ENCODE measurements at regions not wholly inside any gene's neighbourhood (a gene's known extent, or its start where the extent isn't known, plus 50 kb on each side); places are given as distances from the start of the nearest gene placed in this dataset.

GRCh38 chr12:97167598-97167997 lies 260.5 kb downstream of the NEDD1 start (continued):
- TF ChIP-seq TSHZ2 (CRISPR knock-in tag; IDR thresholded peaks at IDR 0.05) (no peak), BACH2 (CRISPR knock-in tag; IDR thresholded peaks at IDR 0.05; ENCODE audit: borderline replicate concordance) (no peak), ZC3H10 (CRISPR knock-in tag; IDR thresholded peaks at IDR 0.05) (no peak), RARB (CRISPR knock-in tag; IDR thresholded peaks at IDR 0.05) (no peak), ZFP3 (CRISPR knock-in tag; IDR thresholded peaks at IDR 0.05) (no peak), TOX (CRISPR knock-in tag; IDR thresholded peaks at IDR 0.05; ENCODE audit: borderline replicate concordance) (no peak), ISL1 (CRISPR knock-in tag; IDR thresholded peaks at IDR 0.05) (no peak), PATZ1 (CRISPR knock-in tag; IDR thresholded peaks at IDR 0.05; ENCODE audit: borderline replicate concordance) (no peak), ZNF565 (CRISPR knock-in tag; conservative IDR thresholded peaks at IDR 0.05; ENCODE audit: low read depth) (no peak), ESRRG (CRISPR knock-in tag; IDR thresholded peaks at IDR 0.05) (no peak)

- ATAC-seq = no peak
- TF ChIP-seq SNAI2 (CRISPR knock-in tag; IDR thresholded peaks at IDR 0.05) (no peak), ZNF8 (CRISPR knock-in tag; IDR thresholded peaks at IDR 0.05) (no peak), ARNTL (CRISPR knock-in tag; IDR thresholded peaks at IDR 0.05; ENCODE audit: borderline replicate concordance, low read depth) (no peak), ZC3H10 (CRISPR knock-in tag; IDR thresholded peaks at IDR 0.05) (no peak), GLIS3 (CRISPR knock-in tag; IDR thresholded peaks at IDR 0.05) (no peak), RARB (CRISPR knock-in tag; IDR thresholded peaks at IDR 0.05) (no peak), POU6F1 (CRISPR knock-in tag; IDR thresholded peaks at IDR 0.05; ENCODE audit: borderline replicate concordance, low read depth) (no peak), TCF4 (CRISPR knock-in tag; IDR thresholded peaks at IDR 0.05; ENCODE audit: borderline replicate concordance) (no peak), ZFP3 (CRISPR knock-in tag; IDR thresholded peaks at IDR 0.05) (no peak), ISL1 (CRISPR knock-in tag; IDR thresholded peaks at IDR 0.05) (no peak), ZFP30 (CRISPR knock-in tag; IDR thresholded peaks at IDR 0.05) (no peak), TSHZ2 (CRISPR knock-in tag; IDR thresholded peaks at IDR 0.05) (no peak), ZNF565 (CRISPR knock-in tag; conservative IDR thresholded peaks at IDR 0.05; ENCODE audit: low read depth) (no peak), OSR1 (CRISPR knock-in tag; IDR thresholded peaks at IDR 0.05) (no peak), ZNF70 (CRISPR knock-in tag; IDR thresholded peaks at IDR 0.05) (no peak), BACH2 (CRISPR knock-in tag; IDR thresholded peaks at IDR 0.05; ENCODE audit: borderline replicate concordance) (no peak), TOX (CRISPR knock-in tag; IDR thresholded peaks at IDR 0.05; ENCODE audit: borderline replicate concordance) (no peak), CREB5 (CRISPR knock-in tag; IDR thresholded peaks at IDR 0.05; ENCODE audit: low read depth) (no peak), PATZ1 (CRISPR knock-in tag; IDR thresholded peaks at IDR 0.05; ENCODE audit: borderline replicate concordance) (no peak)
Observed at GRCh38 chr12:97168804-97169203, 261.7 kb downstream of the NEDD1 start.

All from SK-N-SH treated with all-trans-retinoic acid at 6 μM for 48 hours (cell line).